ENCODE measurements at regions not wholly inside any gene's neighbourhood (a gene's known extent, or its start where the extent isn't known, plus 50 kb on each side); places are given as distances from the start of the nearest gene placed in this dataset.
"Not testable (repeated sequence)": the region's sequence is repeated elsewhere in the genome, so short reads cannot be mapped to it uniquely, and the experiment has no call there.

DNA sequence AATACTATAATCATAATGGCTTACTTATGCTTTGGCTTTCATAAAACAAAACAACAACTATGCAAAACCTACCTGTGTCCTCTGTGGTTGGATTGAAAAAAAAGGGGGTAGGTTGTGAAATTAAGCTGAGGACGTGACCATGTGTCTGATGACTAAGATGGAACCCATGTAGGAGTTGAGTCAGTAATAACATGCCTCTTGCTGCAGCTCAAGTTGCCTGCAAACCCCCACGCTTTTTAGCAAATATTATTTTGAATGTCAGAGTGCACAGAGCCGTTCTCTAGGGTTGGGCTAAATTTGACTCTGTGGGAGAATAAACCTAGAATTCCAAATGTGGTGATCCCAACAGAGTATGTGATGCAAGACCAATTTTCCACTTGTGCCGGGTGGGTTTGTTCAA, 209.3 kb downstream of the KCNRG start:
- no peak for DNase-seq (ENCODE audit: low read depth in 2 of 3, low spot score in 2 of 3)

DNA sequence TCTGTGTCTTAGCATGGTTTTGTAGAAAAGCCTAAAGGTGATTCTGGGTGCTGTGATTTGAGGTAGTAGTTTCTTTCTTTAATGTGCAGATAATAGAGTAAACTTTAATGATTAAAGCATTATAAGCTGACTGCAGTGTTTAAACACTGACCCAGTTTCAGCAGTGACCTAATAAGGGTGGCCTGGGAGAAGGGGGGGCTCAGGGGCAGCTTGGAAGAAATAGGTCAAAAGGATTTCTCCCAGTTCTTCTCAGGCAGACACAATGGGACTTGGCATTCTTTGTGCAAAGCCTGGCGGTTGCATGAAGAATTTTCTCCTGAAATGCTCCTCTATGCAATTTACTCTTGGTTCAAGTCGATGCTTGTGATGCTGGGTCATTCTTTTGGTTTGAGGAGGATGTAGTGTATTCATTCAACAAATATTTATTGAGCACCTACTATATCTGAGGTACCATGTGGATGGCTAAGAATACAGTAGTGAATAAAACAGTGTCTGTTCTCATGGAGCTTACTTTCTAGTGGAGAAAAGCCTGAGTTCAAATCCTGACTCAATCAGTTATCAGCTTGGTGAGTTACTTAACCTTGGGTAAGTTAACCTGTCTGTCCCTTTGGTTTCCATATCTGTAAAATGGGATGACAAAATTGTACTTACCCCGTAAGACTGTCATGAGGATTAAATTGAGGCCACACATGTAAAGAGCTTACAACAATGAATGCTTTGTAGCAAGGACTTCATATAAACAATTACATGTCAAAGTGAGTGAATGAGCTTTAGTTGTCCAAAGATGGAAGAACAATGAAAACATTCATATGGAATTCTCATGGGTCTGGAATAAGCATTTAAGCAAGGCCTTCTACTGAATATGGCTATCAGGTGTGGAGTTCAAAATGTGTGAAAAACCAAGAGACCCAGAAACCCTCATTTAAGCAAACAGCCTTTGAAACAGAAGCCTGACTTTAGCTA, 210.2 kb downstream of the KCNRG start:
- DNase-seq (ENCODE audit: low read depth in 2 of 3, low spot score in 2 of 3), result no peak

DNA sequence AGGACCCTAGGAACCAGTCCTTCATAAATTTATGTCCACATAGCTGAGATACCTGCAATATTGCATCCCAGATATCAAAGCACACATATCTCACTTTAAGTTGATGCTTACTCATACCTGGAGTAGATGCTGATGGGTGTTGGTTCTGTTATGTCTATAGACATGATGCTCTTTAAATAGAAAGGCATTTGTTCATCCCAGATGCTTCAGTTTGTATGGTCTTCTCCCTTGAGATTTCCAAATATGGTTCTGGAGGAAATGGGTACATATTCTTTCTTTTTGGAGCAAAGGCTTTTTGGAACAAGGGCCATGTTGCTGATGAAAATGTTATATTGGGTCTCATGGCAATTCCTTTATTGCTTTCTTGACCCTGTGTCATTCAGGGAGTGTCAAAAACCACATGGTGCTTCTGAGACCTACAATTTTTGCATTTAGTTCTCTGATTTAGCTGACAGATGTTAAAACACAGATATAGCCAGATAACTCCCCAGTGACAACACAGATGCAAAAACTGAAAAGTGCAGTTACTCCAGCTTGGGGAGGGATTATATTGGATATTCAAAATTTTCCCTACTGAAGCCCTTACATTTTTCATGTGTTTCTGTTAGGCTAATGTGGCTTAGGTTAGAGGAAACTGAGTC, 211.4 kb downstream of the KCNRG start:
- DNase-seq (ENCODE audit: low read depth in 2 of 3, low spot score in 2 of 3), result no peak

DNA sequence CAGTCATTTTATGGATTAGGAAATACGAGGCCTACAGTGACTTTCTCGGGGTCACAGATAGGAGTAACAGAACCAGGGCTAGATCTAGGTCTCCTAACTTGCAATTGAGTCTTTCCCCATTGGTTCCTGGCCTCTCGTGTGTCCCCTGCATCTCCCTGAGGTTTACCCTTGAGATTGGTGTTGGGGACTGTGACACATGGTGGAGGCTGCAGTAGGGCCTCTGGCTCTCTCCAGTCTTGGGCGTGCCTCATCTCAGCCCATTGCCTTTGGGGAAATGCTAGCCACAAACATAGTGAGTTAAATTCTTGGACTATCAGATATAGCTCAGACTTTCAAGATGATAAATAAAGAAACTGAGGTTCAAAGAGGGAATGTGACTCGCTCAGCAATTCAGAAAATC, 212.1 kb downstream of the KCNRG start:
- no peak for DNase-seq (ENCODE audit: low read depth in 2 of 3, low spot score in 2 of 3)

DNA sequence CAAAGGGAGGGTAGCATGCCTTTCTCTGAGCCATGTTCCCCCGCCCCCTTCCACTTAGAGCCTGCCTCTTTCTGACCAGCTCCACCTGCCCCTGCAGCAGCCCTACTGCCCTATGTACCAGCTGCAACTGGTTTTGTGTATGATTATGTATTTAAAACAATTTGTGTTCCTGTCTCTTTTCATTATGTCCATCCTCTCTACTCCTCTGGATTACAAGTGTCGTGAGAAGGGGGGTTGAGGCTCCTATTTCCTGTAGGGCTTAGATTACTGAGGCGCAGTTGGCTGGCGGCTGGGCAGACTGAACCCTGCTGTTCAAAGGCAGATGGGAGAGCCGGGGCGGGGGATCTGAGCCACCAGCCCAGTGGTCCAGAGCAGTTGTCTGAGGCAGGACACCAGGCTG, 213.3 kb downstream of the KCNRG start:
- no peak for DNase-seq (ENCODE audit: low read depth in 2 of 3, low spot score in 2 of 3)

DNA sequence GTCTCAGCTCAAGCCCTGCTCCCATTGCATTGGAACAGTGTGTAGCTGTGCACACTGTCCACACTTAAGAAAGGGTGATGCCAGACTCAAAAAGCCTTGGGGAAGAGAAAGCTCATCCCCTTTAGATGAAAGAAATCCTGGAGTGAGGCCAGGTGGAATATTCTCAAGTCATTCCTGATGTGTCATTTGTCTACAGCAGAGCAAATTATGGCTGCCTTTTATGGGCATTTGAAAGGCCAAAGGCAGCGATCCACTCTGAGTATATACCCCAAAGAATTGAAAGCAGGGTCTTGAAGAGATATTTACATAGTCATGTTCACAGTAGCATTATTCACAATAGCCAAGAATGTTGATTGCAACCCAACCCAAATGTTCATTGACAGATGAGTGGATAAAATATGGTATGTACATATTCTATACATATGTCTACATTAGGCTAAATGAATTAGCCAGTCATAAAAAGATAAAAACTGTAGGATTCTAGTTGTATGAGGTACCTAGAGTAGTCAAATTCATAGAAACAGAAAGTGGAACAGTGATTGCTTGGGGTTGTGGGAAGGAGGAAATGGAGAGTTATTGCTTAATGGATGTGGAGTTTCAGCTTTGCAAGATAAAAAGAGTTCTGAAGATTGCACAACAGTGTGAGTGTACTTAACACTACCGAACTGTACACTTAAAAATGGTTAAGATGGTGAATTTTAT, 214.9 kb downstream of the KCNRG start:
- DNase-seq (ENCODE audit: low read depth in 2 of 3, low spot score in 2 of 3), result peak in 1 of 3 donors; percentile 57

DNA sequence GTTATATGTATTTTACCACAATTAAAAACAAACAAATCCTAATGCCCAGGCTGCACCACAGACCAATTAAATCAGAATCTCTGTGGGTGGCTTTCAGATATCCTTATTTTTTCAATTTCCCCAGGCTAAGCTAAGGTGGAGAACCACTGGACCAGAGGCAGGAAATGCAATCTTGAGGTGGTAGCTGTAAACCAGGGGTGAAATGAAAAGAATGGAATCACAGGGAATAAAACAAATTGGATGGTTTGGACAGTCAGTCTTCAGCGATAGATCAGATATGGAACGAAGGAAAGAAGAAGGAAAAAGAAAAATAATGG, 215.4 kb downstream of the KCNRG start:
- no peak for DNase-seq (ENCODE audit: low read depth in 2 of 3, low spot score in 2 of 3)

DNA sequence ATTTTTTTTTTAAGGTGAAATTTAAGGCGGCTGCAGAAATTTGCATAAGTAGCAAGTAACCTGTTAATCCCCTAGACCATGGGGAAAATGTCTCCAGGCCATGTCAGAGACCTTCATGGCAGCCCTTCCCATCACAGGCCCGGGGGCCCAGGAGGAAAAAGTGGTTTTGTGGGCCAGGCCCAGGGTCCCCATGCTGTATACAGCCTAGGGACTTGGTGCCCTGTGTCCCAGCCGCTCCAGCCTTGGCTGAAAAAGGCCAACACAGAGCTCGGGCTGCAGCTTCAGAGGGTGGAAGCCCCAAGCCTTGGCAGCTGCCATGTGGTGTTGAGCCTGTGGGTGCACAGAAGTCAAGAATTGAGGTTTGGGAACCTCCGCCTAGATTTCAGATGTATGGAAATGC, 218.3 kb downstream of the KCNRG start:
- not testable (repeated sequence) for DNase-seq (ENCODE audit: low read depth in 2 of 3, low spot score in 2 of 3)

DNA sequence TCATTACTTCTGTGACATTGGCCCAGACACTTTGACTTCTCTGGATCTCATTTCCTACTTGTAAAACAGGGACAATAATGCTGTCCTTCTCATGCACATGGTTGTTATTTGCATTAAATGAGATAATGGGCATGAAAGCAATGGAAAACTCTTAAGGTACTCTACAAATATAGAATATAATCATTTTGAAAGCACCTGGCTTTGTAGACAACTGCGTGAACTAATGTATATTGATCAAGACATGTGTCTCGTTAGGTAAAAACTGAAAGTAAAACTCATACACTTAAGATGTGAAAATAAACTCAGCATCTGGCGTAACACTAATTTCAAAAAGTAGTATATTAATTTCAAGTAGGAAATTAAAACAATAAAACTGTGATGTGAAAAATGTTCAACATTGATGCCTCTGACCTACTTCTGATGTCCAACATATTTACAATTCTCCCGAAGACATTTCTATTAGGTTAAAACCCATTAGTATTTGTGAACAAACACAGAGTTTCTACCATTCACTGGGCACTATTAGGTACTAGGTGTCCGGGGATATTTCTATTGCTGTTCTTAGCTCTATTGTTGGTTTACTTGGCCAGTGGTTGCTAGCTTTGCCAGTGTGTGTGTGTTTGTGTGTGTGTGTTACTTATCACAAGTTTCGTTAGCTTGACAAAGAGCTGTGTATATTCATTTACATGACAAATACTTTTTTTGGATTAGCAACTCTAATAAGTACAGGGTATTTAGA, 220.5 kb downstream of the KCNRG start:
- DNase-seq (ENCODE audit: low read depth in 2 of 3, low spot score in 2 of 3), result no peak

DNA sequence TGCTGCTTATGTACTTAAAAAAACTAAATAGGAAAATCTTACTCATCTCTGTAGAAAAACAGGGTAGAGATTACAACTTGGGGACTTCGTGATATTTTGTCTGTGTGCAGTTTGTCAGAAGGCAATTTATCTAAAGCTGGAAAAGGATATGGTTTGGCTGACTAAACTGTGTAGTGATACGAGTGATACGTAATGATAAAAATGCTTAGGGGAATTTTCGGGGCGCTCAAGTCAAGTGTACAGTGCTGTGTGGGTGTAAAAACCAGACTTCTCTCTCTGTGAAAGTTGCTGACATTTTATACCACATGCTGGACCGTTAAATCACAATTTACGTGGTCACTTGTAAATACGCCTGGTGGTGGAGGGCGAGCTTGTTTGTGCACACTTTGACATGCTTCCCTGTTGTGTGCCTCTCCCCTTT, 221.7 kb downstream of the KCNRG start:
- DNase-seq (ENCODE audit: low read depth in 2 of 3, low spot score in 2 of 3), result no peak

DNA sequence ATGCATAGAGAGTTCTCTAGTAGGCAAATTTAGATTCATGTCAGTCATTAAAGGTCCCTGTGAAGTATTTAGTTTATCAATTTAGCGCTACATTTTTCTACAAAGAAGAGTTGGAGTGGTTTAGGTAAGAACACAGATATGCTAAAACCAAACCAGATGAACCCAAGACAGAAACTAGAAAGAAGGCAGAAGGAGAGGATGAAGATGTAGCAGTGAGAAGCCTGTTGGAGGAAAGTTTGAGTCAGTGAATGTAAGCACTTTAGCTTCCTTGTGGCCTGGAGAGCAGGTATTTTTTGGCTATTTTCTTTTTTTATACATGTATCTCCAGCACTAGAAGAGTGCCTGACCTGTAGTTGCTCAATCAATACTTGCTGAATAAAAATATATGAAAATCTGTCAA, 223.7 kb downstream of the KCNRG start:
- DNase-seq (ENCODE audit: low read depth in 2 of 3, low spot score in 2 of 3), result no peak

DNA sequence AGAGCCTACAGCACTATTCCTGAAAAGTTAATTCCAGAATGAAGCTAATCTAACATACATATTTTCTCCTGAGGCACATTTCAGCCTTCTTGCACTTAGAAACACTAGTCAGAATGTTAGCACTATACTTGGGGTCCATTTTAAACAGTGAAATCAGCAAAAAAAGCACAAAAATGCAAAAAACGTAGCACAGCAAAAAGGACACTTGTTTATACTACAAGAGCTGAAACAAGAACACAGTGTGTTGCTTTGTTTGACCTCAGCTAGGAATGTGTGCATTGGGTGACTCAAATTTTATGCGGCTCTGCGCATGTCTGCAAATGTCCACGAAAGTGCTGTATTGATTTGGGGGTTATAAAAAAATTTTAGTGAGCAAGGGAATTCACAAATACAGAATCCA, 226.2 kb downstream of the KCNRG start:
- DNase-seq (ENCODE audit: low read depth in 2 of 3, low spot score in 2 of 3), result no peak

DNA sequence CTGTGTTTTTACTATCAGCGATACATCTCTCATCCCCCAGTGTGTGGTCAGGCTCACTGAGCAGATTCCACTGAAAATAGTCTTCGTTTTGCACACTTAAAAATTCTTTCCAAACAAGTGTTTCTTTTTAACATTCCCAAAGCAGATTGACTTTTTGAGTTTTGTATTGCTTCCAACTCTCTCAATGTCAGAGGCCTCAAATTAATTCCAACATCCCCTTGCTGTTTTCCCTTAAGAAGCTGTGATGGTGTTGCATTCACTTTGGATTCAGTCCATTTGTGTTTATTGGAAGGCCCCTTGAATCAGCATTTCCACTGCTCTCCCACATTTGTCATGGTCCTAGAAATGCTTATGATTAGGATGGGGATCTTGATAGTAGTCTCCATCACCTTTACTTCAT, 228.7 kb downstream of the KCNRG start:
- no peak for DNase-seq (ENCODE audit: low read depth in 2 of 3, low spot score in 2 of 3)

DNA sequence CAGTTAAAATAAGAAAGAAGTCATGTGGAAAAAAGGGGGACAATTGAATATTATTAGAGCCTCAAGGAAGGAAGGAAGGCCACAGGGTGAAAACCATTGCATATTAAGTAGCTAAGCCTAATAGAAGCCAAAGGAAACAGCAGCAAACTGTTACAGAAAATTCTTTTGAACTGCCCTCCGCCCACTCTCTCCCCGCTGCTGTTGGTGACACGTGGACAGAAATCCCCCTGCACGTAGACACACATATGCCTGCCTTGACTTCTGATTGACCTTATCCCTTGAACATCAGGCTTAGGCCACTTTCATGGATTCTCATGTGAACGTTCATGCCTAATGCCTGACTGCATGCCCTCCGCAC, 229.1 kb downstream of the KCNRG start:
- DNase-seq (ENCODE audit: low read depth in 2 of 3, low spot score in 2 of 3), result no peak

DNA sequence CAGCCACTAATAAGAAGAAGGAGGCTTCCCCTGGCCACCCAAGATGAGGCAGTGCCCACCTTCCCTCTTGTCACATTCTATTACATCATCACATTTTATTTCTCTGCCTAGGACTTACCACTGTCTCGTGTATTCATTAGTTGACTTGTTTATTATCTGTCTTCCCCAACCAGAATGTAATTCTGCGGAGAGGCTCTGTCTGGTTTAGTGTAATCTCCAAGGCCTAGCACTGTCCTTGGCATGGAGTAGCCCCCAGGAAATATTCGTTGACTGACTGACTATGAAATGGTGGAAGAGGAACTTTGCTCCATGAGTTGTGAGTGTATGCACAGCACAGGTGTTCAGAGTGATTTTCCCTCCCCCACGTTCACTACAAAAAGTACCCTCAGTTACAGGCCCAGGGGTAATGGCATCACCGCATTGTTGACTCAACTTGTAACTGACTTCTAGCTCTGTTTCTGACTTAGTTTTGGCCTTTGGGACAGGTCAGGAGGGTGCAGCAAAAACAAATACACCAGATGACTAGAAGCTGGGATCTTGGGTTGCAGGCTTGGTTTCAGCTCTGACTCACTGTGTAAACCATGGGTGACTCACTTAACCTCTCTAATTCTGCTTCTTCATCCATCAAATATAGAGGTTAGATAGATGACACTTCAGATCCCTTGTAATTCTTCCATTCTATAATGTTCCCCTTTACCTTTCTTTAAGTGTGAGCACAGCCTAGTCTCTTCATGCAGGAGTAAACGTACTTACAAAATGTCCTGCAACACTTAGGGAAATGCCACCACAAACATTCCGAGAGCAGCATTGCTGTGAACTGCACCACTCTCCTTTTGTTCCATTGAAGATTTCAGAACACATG, 229.7 kb downstream of the KCNRG start:
- peak in 1 of 3 donors; percentile 13 for DNase-seq (ENCODE audit: low read depth in 2 of 3, low spot score in 2 of 3)

DNA sequence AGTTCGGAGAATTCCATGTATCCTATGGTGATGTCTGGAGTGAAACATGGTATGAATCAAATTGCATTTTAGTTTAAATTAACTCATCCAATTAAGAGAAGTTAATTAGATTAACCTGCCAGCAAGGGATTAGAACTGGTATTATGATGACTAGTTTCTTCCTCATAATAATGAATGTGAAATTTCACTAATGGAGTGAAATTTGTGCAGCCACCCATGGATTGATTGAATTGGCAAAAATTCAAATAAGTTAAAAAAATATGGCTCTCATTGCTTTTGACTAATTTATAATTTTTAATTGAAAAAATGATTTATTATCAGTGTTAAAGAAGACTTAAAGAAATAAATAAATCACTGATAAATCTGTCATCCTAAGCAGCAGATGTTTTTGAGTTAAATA, 232.0 kb downstream of the KCNRG start:
- no peak for DNase-seq (ENCODE audit: low read depth in 2 of 3, low spot score in 2 of 3)

DNA sequence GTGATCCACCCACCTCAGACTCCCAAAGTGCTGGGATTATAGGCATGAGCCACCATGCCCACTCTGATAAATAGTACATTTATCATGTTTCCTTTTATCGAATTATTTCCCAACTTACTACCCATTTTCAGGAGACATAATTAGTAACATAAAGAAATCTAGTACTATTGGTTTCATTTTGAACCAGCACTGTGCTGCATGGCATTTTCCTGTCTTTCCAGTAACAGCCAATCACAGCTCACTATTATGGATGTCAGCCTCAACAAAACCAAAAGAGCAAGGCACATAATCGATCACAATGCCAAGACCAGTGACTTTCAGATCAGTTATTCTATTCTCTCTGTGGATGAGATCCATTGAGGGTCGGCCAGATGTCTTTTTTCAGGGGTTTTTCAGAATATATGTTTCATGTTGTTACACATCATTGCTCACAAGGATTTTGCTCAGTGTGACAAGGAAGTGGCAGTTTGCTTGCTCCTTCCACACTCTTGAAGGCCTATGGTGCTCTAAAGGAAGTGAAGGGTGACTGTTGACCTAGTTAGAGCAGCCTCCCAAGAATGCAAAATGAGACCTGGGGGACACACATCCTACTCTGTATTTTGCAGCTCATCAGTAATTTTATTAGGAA, 233.4 kb downstream of the KCNRG start:
- DNase-seq (ENCODE audit: low read depth in 2 of 3, low spot score in 2 of 3), result no peak

DNA sequence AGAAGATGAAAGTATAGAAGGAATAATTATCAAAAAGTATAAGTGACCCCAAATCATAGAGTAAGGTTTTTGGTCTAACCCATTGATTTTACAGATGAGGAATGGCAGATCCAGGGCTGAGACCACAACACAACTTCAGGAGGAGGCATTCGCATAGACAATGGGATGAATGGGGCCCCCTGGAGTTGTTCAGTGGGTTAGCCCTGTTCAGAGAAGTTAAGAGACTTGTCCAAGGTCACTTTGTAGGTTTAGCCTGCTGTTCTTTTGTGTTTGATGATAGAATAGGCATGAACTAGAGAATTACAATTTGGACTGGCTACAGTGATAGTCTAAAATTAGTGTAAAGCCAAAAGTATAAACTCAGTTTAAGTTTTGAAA, 233.9 kb downstream of the KCNRG start:
- DNase-seq (ENCODE audit: low read depth in 2 of 3, low spot score in 2 of 3), result no peak

DNA sequence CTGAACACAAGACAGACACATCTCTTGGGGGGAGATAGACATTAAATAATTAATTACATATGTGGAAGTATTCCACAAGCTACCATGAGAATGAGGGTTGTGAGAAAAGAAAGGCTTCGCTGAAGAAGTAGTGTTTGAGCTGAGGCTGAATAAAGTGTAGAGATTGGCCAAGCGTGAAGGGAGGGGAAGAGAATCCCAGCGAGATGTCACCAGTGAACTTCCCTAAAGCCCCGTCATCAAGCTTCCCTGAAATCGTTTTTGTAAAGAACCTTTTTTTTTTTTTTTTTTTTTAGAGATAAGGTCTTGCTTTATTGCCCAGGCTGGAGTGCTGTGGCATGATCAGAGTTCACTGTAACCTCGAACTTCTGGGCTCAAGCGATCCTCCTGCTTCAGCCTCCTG, 235.2 kb downstream of the KCNRG start:
- no peak for DNase-seq (ENCODE audit: low read depth in 2 of 3, low spot score in 2 of 3)

DNA sequence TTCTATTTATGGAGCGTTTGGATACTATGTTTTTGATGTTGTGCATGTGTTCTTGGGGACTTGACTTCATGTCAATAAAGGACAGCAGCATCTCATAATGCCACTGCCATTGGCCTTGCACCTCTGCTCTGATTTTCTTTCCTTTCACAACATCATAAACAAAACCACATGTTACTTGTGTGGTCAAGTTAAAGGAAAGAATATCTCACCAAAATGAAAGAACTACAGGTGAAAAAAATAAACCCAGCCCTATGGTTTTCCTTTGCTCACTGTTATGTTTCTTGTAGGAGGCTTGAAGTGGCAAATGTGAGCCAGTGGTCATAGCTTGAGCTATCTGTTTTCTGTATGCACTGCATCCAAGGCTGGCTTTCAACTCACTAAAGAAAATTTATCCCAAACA, 240.4 kb downstream of the KCNRG start:
- DNase-seq (ENCODE audit: low read depth in 2 of 3, low spot score in 2 of 3), result no peak

All from hematopoietic multipotent progenitor cell (in vitro differentiated cells).